Endothelial cell of umbilical vein (primary cell): ENCODE measurements at regions not wholly inside any gene's neighbourhood (a gene's known extent, or its start where the extent isn't known, plus 50 kb on each side); places are given as distances from the start of the nearest gene placed in this dataset.

Experiments used
- BruUV-seq: library from RNA; stranded (reverse); fragments of 400-500 nt; replicated peaks from 2 replicates; lab custom pipeline; 2021; lab: Mats Ljungman, UMichigan
- CTCF ChIA-PET: fragments of 300-600, 350-600 bp; sonication (Branson Sonifier 250); formaldehyde crosslinking; loops from one replicate; lab custom pipeline; 2021; ENCODE audit warnings: antibody characterized with exemption, inconsistent platforms; lab: Charles Lee
- POLR2A ChIA-PET: fragments of 300-600, 350-600 bp; sonication (Branson Sonifier 250); formaldehyde crosslinking; loops from one replicate; lab custom pipeline; 2021; ENCODE audit warnings: antibody characterized with exemption, inconsistent platforms; lab: Charles Lee
- DNase-seq: peaks from one replicate; pipeline ENCODE4 v3.0.0-alpha.2; 2011; ENCODE audit warnings: low read depth, low spot score
- FAIRE-seq: peaks from 2 replicates; lab custom pipeline; 2011; peaks lifted over from hg19 to GRCh38; lab: Jason Lieb, UNC
- H2AFZ ChIP-seq: 2 replicates; pipeline ENCODE4 v1.6.0; 2012; ENCODE audit warnings: low read depth, low read length, control low read depth, inconsistent platforms
- H3K27ac ChIP-seq: 2 replicates; pipeline ENCODE4 v1.5.1; 2011; ENCODE audit warnings: low read depth, mild to moderate bottlenecking, control low read depth, low read length, moderate library complexity; ENCODE audit not compliant: insufficient read depth
- H3K27me3 ChIP-seq, 2 experiments: 2 replicates each; pipeline versions ENCODE4 v1.6.0 to v1.6.1; 2011; ENCODE audit warnings: low read length in 2 of 2, mixed read lengths in 1 of 2; ENCODE audit not compliant: control insufficient read depth in 2 of 2, insufficient read depth in 2 of 2
- H3K36me3 ChIP-seq, 2 experiments: 2 replicates in 1 of 2; 3 replicates in 1 of 2; pipeline ENCODE4 v1.5.1; 2011; ENCODE audit warnings: low read length in 2 of 2, mild to moderate bottlenecking in 1 of 2, moderate library complexity in 1 of 2; ENCODE audit not compliant: control insufficient read depth in 2 of 2, insufficient read depth in 2 of 2; ENCODE audit errors: extremely low read depth in 1 of 2
- H3K4me1 ChIP-seq: 3 replicates; pipeline ENCODE4 v1.5.1; 2011; ENCODE audit warnings: mild to moderate bottlenecking, low read length; ENCODE audit not compliant: control insufficient read depth, insufficient read depth; ENCODE audit errors: extremely low read depth
- H3K4me2 ChIP-seq: 2 replicates; pipeline ENCODE4 v1.6.1; 2011; ENCODE audit warnings: low read length, control low read depth, mixed read lengths; ENCODE audit not compliant: insufficient read depth
- H3K4me3 ChIP-seq, 3 experiments: fragments of 200-600 bp in 1 of 3; sonication (generic), shearing (Covaris generic) in 1 of 3; replicated peaks in 1 of 3; 2 replicates each; pipeline ENCODE4 v1.5.1; 2011 to 2016; ENCODE audit warnings: control low read depth in 3 of 3, low read length in 3 of 3, mild to moderate bottlenecking in 2 of 3, inconsistent platforms in 1 of 3, low read depth in 1 of 3, moderate library complexity in 1 of 3; ENCODE audit not compliant: insufficient read depth in 1 of 3
- H3K79me2 ChIP-seq: 2 replicates; pipeline ENCODE4 v1.6.0; 2012; ENCODE audit warnings: low read length, inconsistent platforms; ENCODE audit not compliant: control insufficient read depth, insufficient read depth
- H3K9ac ChIP-seq: replicated peaks from 2 replicates; pipeline ENCODE3; 2011; ENCODE audit warnings: low read length, control low read depth; ENCODE audit not compliant: insufficient read depth; ENCODE audit errors: extremely low read depth
- H3K9me1 ChIP-seq: replicated peaks from 3 replicates; pipeline ENCODE4 v1.6.0; 2011; ENCODE audit warnings: mild to moderate bottlenecking, low read length; ENCODE audit not compliant: control insufficient read depth, insufficient read depth; ENCODE audit errors: extremely low read depth
- H3K9me3 ChIP-seq: replicated peaks from 2 replicates; pipeline ENCODE4 v1.5.1; 2012; ENCODE audit warnings: low read length, inconsistent platforms; ENCODE audit not compliant: control insufficient read depth, insufficient read depth
- H4K20me1 ChIP-seq: replicated peaks from 2 replicates; pipeline ENCODE3; 2011; ENCODE audit warnings: mild to moderate bottlenecking, low read length; ENCODE audit not compliant: control insufficient read depth, insufficient read depth; ENCODE audit errors: extremely low read depth
- EZH2 ChIP-seq: IDR thresholded peaks from 2 replicates; pipeline ENCODE4 v1.6.1; 2012; ENCODE audit warnings: borderline replicate concordance, low read depth, mild to moderate bottlenecking, moderate library complexity, low read length, inconsistent platforms; ENCODE audit not compliant: severe bottlenecking
- FOS ChIP-seq: IDR thresholded peaks from 2 replicates; pipeline ENCODE4 v1.6.1; 2011; ENCODE audit warnings: mild to moderate bottlenecking, low read length, moderate library complexity, borderline replicate concordance; ENCODE audit not compliant: insufficient read depth
- GATA2 ChIP-seq: IDR thresholded peaks from 2 replicates; pipeline ENCODE4 v1.7.0; 2011; ENCODE audit warnings: low read depth, mild to moderate bottlenecking, moderate library complexity, mixed read lengths, low read length; ENCODE audit not compliant: insufficient read length, insufficient read depth
- JUN ChIP-seq: IDR thresholded peaks from 2 replicates; pipeline ENCODE4 v1.6.1; 2011; ENCODE audit warnings: borderline replicate concordance, low read depth; ENCODE audit not compliant: insufficient read length, insufficient read depth
- POLR2A ChIP-seq: IDR thresholded peaks from 2 replicates; pipeline ENCODE4 v1.6.1; 2012; ENCODE audit warnings: low read depth, mild to moderate bottlenecking, control low read depth, low read length
- POLR2AphosphoS5 ChIP-seq: IDR thresholded peaks from 2 replicates; pipeline ENCODE4 v1.6.1; 2012; ENCODE audit warnings: low read depth, mild to moderate bottlenecking, control low read depth, low read length, moderate library complexity; ENCODE audit not compliant: insufficient read depth
- dilution Hi-C: fragments of 300-500 bp; cut with MboI; formaldehyde crosslinking; loops from one replicate; pipeline ENCODE4 v1.15.0; 2019; ENCODE audit warnings: low sequenced_read_pairs; ENCODE audit not compliant: extremely low pct_ligation_motif_present
- intact Hi-C: fragments of 100-400 bp; cut with micrococcal nuclease; formaldehyde crosslinking; loops from one replicate; pipeline ENCODE4 v1.10.0; 2022
- TF ChIP-seq, protein P1 (sequence below), 2 donors: IDR thresholded peaks; 1 replicate in 1 of 2; 2 replicates in 1 of 2; pipeline ENCODE4 v1.5.1; 2011; ENCODE audit warnings: low read length in 2 of 2, mild to moderate bottlenecking in 2 of 2, moderate library complexity in 2 of 2, control low read depth in 1 of 2, inconsistent platforms in 1 of 2, low read depth in 1 of 2; ENCODE audit not compliant: insufficient read depth in 1 of 2; ENCODE audit errors: extremely low read depth in 1 of 2
- TF ChIP-seq, protein P2 (sequence below): IDR thresholded peaks from 2 replicates; pipeline ENCODE4 v1.6.1; 2011; ENCODE audit not compliant: insufficient read depth, insufficient read length

DNA sequence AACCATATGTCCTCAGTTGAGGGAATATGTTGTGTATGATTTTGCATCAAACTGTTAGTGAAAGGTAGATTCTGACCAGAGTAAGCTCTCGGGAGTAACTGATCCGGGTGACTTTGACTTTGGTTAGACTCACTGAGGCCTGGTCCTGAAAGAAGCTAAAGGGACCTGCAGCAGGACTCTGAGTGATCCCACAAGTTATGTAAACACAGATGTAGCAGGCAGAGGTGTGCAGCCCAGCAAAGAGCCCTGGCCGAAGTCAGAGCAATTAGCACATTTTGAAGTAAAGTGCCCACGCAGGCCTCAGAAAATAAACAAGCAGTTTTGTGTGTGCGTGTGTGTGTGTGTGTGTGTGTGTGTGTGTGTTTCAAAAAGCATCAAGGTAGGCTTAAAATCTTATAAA is 245.6 kb upstream of the FERD3L start:
- TF ChIP-seq POLR2A (no peak), JUN (no peak), POLR2AphosphoS5 (no peak), GATA2 (no peak), FOS (no peak), EZH2 (no peak)
- TF ChIP-seq, protein P1, sequence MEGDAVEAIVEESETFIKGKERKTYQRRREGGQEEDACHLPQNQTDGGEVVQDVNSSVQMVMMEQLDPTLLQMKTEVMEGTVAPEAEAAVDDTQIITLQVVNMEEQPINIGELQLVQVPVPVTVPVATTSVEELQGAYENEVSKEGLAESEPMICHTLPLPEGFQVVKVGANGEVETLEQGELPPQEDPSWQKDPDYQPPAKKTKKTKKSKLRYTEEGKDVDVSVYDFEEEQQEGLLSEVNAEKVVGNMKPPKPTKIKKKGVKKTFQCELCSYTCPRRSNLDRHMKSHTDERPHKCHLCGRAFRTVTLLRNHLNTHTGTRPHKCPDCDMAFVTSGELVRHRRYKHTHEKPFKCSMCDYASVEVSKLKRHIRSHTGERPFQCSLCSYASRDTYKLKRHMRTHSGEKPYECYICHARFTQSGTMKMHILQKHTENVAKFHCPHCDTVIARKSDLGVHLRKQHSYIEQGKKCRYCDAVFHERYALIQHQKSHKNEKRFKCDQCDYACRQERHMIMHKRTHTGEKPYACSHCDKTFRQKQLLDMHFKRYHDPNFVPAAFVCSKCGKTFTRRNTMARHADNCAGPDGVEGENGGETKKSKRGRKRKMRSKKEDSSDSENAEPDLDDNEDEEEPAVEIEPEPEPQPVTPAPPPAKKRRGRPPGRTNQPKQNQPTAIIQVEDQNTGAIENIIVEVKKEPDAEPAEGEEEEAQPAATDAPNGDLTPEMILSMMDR (IDR thresholded peaks at IDR 0.05; ENCODE audit: extremely low read depth in 1 of 2, insufficient read depth in 1 of 2, low read depth in 1 of 2, low read length in 2 of 2): no peak
- TF ChIP-seq, protein P2, sequence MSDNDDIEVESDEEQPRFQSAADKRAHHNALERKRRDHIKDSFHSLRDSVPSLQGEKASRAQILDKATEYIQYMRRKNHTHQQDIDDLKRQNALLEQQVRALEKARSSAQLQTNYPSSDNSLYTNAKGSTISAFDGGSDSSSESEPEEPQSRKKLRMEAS: no peak
- no peak overlapping the region for H3K4me3 ChIP-seq
- DNase-seq (no peak), FAIRE-seq (no peak)
- dilution Hi-C loops (no loop called here), intact Hi-C loops (no loop called here)
- H3K9me3 ChIP-seq: no peaks in the 10 kb centered on the region
- no peak overlapping the region for H3K27ac ChIP-seq
- no peaks in the 10 kb centered on the region for H4K20me1 ChIP-seq
- POLR2A ChIA-PET: no interaction called here
- no peak overlapping the region for H3K4me2 ChIP-seq
- peaks cover 7% of the 10 kb centered on the region for H3K4me1 ChIP-seq
- CTCF ChIA-PET: no interaction called here
- no peak overlapping the region for H2AFZ ChIP-seq
- no peak overlapping the region for H3K9ac ChIP-seq
- H3K36me3 ChIP-seq: no peaks in the 10 kb centered on the region
- no peaks in the 10 kb centered on the region for H3K27me3 ChIP-seq
- no peaks in the 10 kb centered on the region for H3K9me1 ChIP-seq
- no peaks in the 10 kb centered on the region for H3K79me2 ChIP-seq
- no TSS peak for BruUV-seq
